ENCODE measurements at regions not wholly inside any gene's neighbourhood (a gene's known extent, or its start where the extent isn't known, plus 50 kb on each side); places are given as distances from the start of the nearest gene placed in this dataset.
"Not testable (repeated sequence)": the region's sequence is repeated elsewhere in the genome, so short reads cannot be mapped to it uniquely, and the experiment has no call there.

GRCh38 chr7:103244865-103245264 lies 52.4 kb upstream of the PMPCB start:
- DNase-seq, result not testable (repeated sequence)

GRCh38 chr7:103240806-103241205 lies 56.4 kb upstream of the PMPCB start:
- DNase-seq, result no peak

GRCh38 chr7:103235824-103236223 lies 61.4 kb upstream of the PMPCB start:
- not testable (repeated sequence) for DNase-seq

DNA sequence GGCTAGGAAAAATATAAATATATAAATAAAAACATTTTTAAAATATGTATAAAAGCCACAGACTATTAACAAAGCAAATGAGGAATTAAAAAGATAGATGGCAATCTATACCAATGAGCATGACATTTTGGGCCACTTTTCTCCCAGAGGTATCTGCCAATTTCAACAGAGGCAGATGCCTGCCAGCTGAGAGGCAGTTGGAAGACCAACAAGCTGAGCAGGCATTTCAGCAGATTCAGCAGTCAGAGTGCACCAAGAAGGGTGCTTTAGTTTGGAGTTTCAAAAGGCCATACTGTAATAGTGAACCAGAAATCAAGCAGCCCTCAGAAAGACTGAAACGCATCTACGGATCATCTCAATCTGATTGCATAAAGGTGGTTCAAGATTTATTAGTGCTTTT lies 62.4 kb upstream of the PMPCB start:
- not testable (repeated sequence) for DNase-seq

DNA sequence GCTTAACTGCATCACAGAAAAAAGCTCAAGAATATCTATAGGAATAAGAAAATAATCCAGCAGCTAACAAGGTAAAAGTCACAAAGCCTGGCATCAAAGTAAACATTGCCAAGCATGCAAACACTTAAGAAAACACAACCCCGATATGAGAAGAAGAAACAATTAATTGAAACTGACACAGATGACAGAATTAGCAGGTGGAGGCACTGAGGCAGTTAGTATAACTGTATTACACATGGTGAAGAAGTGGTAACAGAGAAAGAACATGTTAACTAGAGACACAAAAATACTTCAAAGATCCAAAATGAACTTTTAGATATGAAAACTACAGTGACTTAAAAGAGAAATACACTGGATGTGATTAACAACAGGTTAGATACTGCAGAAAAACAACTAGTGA lies 69.4 kb upstream of the PMPCB start:
- DNase-seq, result not testable (repeated sequence)

GRCh38 chr7:103225798-103226197 lies 71.4 kb upstream of the PMPCB start:
- DNase-seq, result not testable (repeated sequence)

DNA sequence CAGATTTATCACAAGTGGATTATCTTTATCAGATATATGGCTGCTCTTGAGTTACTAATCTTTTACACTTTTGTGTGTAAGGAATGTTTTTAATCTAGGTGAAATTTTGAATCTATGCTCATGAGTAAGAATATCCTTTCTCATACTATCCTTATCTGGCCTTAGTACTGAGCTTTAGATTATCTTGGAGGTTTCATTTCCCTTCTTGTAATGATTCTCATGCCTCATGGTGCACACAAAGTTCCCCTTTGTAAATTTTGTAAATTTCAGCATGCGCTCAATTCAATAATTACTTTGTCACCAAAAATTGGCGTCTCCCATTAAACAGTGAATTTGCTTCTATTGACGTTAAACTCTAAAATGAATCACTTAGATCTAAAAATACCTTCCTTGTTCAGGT lies 74.2 kb upstream of the NAPEPLD start:
- not testable (repeated sequence) for DNase-seq

DNA sequence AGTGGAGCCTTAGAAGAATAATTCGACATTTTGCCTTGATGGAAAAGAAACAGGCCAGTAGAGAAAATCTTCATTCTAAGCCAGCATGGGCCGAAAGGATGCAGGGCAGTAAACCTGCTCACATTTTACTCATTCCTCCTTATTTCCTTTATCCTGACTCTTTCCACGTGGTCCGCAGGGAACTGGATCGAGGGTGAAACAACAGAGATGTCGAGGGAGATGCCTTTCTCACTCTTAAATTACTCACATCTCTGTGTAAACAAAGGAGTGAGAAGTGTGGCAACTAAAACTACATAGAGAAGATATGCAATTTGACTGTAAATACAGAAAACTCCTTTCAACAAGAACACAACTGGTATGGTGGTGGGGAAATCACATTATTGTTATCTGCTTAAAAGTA lies 62.1 kb upstream of the NAPEPLD start:
- not testable (repeated sequence) for DNase-seq

DNA sequence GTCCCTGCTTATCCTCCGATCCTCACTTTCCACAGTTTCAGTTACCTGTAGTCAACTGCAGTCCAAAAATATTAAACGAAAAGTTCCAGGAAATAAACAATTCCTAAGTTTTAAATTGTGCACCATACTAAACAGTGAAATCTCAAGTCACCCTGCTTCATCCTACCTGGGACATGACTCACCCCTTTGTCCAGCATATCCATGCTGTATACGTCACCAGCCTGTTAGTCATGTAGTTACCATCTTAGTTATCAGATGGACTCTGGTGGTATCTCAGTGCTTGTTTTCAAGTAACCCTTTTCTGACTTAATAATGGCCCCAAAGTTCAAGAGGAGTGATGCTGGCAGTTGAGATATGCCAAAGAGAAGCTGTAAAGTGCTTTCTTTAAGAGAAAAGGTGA lies 50.3 kb upstream of the NAPEPLD start:
- peak; percentile 0 for DNase-seq
